Fibroblast of skin of right biceps (primary cell): ENCODE measurements at regions not wholly inside any gene's neighbourhood (a gene's known extent, or its start where the extent isn't known, plus 50 kb on each side); places are given as distances from the start of the nearest gene placed in this dataset.

Source experiments
- DNase-seq: peaks from one replicate; pipeline ENCODE4 v3.0.0-alpha.2; 2013

DNA sequence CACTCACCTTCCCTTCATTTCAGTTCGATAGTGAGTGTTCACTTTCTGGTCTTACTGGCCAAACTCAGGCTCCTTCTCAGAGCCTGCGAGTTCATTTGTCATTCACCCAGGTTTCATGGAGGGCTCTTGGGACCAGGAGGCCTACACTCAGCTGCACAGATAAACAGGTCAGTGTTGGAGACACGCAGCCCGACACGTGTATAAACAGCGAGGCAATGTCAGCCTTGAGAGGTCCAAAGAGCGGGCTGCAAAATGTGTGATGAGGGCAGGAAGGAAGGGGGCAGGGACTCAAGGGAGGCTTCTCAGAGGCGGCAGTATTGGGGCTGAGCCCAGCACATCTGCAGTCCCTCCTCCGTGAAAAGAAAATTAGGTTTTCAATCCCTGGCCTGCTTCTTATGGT is 82.6 kb upstream of the ZNF618 start:
- DNase-seq = no peak

DNA sequence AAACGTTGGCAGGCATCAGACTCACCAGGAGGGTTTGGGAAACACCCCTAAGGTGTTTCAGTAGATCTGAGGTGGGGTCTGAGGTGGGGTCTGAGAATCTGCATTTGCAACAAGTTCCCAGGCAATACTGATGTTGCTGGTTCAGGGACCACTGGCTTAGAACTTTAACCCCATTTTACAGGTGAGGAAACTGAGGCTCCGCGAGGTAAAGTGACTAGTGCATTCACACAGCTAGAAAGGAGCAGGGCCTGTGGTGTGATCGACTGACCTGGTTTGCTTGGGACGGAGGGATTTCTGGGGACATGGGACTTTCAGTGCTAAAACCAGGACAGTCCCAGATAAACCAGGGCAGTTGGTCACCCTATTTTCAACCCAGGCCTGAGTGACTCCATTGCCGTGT is 81.4 kb upstream of the ZNF618 start:
- DNase-seq = no peak

DNA sequence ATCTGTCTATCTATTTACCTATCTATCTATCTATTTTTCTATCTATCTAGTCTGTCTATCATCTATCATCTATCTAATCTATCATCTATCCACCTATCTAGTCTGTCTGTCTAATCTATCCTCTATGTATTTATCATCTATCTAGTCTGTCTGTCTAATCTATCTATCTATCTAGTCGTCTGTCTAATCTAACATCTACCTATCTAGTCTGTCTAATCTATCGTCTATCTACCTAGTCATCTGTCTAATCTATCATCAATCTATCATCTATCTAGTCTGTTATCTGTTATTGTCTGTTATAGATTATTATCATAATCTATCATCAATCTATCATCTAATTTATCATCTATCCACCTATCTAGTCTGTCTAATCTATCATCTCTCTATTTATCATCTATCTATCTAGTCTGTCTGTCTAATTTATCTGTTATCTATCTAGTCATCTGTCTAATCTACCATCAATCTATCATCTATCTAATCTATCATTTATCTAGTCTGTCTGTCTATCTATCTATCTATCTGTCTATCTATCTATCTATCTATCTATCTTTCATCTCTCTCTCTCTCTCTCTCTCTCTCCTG is 80.2 kb upstream of the ZNF618 start:
- DNase-seq = no peak

DNA sequence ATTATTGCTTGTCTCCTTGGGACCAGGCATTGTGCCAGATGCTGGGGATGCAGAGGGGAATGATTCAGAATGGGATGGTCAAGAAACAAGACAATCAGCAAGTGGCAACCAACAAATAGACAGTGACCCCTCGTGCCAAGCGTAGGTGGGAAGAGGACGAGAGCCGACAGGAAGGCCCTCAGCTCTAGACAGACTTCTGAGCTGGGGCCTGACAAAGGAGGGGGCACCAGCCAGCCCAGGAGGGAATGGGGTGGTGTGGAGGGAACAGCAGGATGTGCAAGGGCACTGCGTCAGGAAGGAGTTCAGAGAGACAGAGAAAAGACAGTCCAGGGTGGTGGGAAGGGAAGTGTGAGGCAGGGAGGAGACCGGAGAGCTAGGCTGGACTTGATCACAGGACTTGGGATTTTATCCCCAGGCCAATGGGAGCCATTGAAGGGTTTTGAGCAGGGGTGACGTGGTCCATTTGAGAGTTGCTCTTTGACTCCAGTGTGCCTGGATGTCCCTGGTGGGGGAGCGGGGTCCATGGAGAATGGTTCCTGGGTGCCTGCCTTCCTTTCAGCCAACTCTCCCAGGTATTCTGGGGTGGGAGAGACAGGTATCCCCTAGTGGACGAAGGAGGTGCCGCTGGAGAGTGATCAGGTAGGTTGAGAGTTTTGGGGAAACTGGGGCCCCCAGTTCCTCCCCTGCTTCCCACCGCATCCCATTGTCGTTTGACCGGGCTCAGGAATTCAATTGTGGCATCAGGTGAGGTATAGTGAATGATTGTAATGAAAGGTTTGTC is 79.3 kb upstream of the ZNF618 start:
- no peak for DNase-seq

DNA sequence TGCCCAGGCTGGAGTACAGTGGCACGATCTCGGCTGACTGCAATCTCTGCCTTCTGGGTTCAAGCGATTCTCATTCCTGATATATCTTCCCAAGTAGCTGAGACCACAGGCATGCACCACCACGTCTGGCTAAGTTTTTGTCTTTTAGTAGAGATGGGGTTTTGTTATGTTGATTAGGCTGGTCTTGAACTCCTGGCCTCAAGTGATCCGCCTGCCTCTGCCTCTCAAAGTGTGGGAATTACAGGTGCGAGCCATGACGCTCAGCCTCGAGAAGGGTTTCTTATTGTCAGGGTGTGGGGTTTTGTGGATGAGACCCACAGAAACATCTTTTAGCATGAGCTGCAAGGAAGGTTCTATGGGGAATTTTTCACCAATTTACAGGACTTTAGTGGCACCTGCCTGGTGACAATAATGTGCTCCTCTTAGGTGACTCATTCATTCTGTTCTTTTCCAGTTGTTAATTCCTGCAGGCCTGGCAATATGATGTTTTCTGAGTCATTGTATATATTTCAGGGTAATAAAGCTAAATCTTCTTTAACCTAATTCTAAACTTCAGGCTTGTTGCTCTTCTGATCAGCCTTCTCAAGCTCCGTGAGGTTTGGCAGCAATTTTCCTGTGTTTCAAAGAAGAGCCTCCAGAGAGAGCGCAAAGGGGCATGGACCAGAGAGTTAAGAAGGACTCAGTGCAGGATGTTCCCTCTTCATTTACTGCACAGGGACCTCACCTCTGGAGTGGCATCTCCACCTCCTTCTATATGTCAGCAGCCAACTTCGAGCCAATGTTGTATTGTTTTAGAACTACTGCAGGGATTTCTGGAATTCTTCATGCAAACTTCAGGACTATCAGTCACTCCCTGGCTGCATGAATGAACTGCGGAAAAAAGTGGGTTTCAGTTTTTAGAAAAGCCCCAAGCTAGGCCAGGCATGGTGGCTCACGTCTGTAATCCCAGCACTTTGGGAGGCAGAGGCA is 77.8 kb upstream of the ZNF618 start:
- DNase-seq = no peak

DNA sequence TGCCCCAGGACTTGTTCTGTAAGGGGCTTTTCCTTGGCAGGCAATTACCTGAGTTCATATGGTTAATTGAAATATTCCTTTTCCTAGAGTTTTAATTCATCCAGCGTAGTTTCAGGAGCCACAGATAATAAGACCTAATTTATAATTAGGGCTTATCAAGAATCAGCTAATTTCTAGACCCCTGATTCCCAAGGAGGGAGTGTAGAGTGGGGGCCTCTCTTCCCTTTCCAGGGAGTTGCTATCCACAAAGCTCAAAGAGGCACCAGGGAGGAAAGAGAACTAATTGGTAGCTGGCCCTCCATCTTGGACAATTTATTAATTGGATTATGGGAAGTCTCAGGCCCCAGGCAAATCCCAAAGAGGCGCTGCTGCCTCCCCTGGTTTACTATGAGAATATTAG is 75.8 kb upstream of the ZNF618 start:
- DNase-seq = no peak

DNA sequence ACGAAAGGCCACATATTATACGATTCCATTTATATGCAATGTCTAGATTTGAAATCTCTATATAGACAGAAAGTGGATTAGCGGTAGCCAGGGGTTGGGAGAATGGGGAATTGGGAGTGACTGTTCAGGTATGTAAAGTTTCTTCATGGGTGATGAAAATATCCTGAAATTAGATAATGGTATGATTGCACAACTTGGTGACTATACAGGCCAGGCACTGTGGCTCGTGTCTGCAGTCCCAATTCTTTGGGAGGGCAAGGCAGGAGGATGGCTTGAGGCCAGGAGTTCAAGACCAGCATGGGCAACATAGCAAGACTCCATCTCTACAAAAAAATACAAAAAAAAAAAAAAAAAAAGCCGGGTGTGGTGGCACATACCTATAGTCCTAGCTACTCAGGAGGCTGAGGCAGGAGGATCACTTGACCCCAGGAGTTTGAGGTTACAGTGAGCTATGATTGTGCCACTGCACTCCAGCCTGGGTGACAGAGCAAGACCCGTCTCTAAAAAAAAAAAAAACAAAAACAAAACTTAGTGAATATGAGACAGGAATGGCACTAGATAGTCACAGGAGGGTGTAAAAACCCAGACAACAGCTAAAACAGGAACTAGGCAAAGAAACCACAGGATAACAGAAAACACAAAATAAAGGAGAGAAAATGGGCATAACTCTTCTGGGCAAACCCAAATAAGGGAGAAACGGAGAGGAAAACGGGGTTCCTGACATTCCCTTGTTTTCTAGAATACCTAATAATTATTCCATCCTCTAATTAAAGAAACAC is 72.1 kb upstream of the ZNF618 start:
- DNase-seq = peak; percentile 12

DNA sequence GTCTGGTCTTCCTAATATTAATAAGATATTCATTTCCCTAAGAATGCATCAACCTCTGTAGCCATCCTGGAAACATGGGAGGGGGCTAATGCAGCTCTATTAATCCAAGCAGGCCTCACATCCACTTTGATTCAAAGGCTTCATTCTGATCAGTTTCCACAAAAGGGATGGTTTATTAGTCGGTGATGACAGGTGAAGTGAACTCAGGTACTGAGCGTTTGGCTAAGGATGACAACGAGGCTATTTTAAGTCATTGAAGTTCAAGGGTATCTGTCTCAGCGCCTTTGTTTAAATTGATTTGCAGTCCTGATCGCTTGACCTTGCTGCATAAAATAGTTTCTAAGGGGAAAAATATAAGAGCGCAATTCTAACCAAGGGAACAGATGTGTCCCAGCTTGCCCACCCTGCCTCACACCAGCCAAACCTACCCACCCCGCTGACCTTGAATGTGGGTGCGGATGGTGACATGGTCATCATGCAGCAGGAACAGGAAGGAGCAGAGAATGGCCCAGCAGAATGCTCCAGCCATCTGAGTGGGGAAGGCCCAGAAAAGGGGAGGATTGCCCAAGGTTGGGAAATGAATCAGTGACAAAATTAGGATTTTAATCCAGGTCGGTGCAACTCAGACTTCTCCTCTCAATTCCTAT is 70.5 kb upstream of the ZNF618 start:
- no peak for DNase-seq

DNA sequence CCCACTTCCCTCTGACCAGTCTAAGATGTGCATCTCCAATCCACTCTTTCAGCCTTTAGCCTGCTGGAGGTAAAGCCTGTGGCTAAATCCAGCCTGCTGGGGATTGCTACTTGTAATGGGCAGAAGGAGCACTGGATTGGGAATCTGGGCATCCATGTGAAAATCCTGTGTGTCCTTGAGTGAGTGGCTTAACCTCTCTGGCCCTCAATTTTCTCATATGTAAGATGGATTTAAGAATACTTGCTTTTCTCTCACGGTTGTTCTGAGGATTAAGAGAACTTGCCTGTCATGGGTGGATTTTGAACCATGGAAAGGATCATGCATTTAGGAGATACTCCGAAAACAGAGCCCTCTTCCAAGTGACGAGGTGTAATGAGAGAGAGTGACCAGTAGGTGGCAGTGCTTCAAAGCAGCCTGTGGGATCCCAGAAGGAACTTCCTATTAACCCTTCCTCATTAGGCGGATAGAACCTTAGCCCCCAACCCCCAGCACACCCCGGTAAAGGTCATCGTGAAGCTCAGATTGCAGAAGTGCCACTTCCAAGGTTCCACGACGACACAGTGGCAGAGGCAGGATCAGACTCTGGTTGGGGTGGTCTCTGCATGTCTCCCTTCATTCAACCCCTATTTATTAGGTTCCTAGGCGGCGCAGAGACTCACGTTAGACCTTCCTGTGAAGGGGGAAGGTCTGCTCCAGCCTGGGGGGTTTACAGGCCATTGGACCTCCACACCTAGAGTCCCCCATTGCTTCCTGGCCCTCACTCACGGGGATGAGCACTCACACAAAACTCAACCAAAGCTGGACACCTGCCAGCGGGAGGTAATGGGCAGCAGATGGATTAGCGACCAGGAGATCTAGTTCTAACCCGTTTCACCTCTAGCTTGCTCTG is 68.7 kb upstream of the ZNF618 start:
- DNase-seq = peak; percentile 53

DNA sequence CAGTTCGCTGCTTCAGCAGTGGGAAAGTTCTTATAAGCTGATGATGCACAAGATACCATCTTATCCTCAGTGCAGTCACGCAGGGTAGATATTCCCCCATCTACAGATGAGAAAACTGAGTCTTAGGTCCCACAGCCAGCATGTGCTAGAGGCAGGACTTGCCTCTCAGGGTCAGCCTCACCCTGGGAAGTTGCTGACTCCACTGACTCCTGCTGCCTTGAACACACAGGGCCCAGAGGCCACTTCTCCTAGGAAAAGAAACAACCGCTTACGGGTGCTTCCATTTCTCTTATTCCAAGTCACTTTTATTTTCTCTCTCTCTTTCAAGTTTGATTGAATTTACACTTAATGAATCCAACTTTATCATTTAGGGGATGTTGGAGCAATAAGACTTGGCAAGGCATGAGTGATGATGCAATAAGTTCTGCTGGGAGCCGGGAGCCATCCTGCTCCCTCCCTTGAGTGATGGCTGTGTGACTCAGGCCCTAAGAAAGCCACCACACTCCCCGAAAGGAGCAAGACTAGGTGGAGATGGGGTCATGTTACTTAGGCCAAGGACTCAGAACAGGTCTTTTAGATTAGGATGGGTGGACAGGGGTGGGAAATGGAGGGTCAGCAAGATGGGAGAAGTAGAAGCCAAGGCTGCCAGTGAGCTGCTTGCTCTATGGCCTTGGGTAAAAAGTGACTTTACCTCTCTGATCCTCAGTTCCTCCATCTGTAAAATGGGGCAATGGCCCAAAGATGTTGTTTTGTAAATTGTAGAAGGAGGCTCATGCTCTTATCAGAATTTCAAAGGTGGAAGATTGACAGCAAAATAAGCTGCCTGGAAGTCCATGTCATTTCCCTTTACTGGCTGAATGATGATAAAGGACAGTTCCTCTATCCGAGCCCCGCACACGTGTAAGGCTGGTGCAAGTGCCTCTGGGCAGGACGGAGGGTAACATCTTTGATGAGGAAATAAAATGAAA is 67.4 kb upstream of the ZNF618 start:
- peak; percentile 88 for DNase-seq

DNA sequence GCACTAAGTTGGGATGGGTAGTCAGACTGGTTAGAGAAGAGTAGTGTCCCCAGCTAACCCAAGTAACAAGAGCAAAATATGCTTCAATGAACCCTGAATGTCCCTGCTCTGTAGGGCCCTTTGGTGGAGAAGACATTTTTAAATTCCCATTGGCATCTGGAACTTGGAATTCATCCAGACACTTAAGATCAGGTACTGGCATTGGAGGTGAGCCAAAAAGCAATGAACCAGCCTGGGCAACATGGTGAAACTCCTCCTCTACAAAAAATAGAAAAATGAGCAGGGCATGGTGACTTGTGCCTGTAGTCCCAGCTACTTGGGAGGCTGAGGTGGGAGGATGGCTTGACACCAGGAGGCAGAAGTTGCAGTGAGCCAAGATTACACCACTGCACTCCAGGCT is 58.9 kb upstream of the ZNF618 start:
- no peak for DNase-seq

DNA sequence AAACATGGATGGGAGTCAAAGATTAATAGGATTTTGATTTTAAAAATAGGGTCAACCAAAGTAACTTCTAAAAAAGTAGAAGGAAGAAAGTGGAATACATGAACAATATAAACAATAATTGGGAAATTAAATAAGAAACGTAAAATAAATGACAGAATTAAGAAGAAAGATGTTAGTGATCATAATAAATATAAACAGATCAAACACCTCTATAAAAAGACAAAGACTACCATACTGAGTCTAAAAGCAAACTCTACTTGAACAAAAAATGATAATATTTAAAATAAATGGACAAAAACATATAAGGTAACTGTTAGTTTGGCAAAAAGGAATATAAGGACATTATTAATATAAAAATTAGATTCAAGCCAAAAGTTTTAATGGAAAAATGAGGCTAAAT is 57.7 kb upstream of the ZNF618 start:
- DNase-seq = no peak

DNA sequence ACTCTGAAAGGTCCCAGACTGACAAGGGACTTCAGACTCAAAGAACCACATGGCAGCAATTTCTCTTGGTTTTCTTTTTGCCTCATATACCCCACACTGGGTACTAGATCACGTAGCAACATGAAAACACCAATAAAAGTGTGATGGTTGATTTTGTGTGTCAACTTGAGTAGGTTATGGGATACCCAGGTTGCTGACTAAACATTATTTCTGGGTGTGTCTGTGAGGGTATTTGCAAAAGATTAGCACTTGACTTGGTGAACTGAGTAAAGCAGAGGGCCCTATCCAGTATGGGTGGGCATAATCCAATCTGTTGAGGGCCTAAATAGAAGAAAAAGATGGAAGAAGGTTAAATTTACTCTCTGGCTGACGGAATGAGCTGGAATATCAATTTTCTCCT is 53.8 kb upstream of the ZNF618 start:
- no peak for DNase-seq

DNA sequence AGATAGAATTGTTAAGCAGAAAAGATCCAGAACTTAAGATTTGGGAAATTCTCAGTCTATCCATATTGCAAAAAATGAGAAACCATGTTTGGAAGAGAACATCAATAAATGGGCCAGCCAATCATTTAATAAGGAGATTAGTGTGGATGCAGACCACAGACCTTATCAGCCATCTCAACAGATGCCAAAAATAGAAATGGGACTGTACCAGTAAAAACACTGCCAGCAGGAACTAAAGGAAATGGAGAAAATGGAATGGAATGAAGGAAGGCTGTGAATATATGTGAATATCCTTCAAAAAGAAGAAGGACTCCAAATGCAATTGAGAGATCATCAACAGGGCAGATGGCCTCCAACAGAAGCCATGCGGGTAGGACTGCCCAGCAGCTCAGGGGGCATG is 52.7 kb upstream of the ZNF618 start:
- DNase-seq = no peak
